ENCODE measurements at regions not wholly inside any gene's neighbourhood (a gene's known extent, or its start where the extent isn't known, plus 50 kb on each side); places are given as distances from the start of the nearest gene placed in this dataset.

- no peak for TF ChIP-seq CTCF (IDR thresholded peaks at IDR 0.05; ENCODE audit: low read depth, low read length)
- DNase-seq (ENCODE audit: low read depth in 2 of 2): no peak
Measured at GRCh38 chr20:22652681-22653588, 68.6 kb upstream of the FOXA2 start.

GRCh38 chr20:22653658-22654642 is 69.6 kb upstream of the FOXA2 start:
- no peak overlapping the region for H3K4me3 ChIP-seq (replicated peaks in 1 of 2; ENCODE audit: low read depth in 2 of 2, low read length in 2 of 2)
- no peak for TF ChIP-seq CTCF (IDR thresholded peaks at IDR 0.05; ENCODE audit: low read depth, low read length)
- no peak for DNase-seq (ENCODE audit: low read depth in 2 of 2)

More at GRCh38 chr20:22652681-22653588, 68.6 kb upstream of the FOXA2 start:
- no peak overlapping the region for H3K4me3 ChIP-seq (replicated peaks in 1 of 2; ENCODE audit: low read depth in 2 of 2, low read length in 2 of 2)

DNA sequence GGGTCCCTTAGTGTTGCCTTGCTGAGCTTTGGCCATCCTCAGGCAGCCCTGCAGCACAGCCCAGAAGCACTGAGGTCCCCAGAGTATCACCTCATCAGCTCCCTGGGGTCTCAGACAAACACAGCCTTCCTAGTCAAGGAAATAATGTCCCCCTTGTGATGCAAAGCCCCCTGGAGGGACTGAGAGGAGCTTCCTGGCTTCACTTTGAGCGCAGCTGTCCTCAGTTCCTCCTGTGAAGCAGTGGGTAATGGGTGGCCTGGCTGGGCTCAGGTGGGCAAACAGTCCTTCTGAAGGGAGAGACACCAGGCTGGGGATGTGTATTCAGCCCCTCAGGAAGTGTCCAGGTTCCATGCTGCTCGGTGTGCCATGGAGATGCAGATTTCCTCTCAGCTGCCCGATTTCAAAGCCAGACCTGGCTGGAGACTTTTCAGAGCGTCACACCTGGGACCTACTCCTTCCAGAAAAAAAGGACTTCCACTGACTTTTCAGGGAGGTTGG is 79.2 kb upstream of the FOXA2 start:
- no peak for DNase-seq (ENCODE audit: low read depth in 2 of 2)
- H3K4me3 ChIP-seq (replicated peaks in 1 of 2; ENCODE audit: low read depth in 2 of 2, low read length in 2 of 2): no peak overlapping the region
- no peak for TF ChIP-seq CTCF (IDR thresholded peaks at IDR 0.05; ENCODE audit: low read depth, low read length)

- no peak for DNase-seq (ENCODE audit: low read depth in 2 of 2)
- no peak overlapping the region for H3K4me3 ChIP-seq (replicated peaks in 1 of 2; ENCODE audit: low read depth in 2 of 2, low read length in 2 of 2)
- no peak for TF ChIP-seq CTCF (IDR thresholded peaks at IDR 0.05; ENCODE audit: low read depth, low read length)
Measured at GRCh38 chr20:22667198-22667597, 82.8 kb upstream of the FOXA2 start.

GRCh38 chr20:22672191-22672590 is 87.8 kb upstream of the FOXA2 start:
- no peak for TF ChIP-seq CTCF (IDR thresholded peaks at IDR 0.05; ENCODE audit: low read depth, low read length)
- H3K4me3 ChIP-seq (replicated peaks in 1 of 2; ENCODE audit: low read depth in 2 of 2, low read length in 2 of 2): no peak overlapping the region
- no peak for DNase-seq (ENCODE audit: low read depth in 2 of 2)

DNA sequence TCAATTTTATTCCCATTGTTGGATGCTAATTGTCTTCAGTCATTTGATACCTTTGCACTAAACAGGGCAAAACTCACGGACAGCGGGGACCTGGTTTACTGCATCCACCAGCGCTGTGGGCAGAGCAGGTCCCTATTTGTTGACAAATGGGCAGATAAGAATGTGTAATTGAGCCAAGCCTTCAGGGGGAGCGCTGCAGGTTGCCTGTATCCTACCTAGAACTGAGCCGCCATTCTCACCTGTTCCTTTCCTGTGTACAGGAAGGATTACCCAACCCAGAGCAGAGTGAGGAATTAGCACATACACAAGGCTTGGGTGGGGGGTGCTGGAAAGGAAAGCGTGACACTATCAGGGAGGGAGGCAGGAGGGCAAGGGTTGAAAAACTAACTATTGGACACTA is 89.1 kb upstream of the FOXA2 start:
- no peak for DNase-seq (ENCODE audit: low read depth in 2 of 2)
- no peak overlapping the region for H3K4me3 ChIP-seq (replicated peaks in 1 of 2; ENCODE audit: low read depth in 2 of 2, low read length in 2 of 2)
- no peak for TF ChIP-seq CTCF (IDR thresholded peaks at IDR 0.05; ENCODE audit: low read depth, low read length)
